B cell (primary cell): ENCODE measurements at regions not wholly inside any gene's neighbourhood (a gene's known extent, or its start where the extent isn't known, plus 50 kb on each side); places are given as distances from the start of the nearest gene placed in this dataset.

Experiments
- ATAC-seq: fragments of 200-7000 bp; cut with Tn5 transposase; one replicate; pipeline ENCODE4 v1.10.0; 2021; ENCODE audit warnings: low read depth, mild to moderate bottlenecking, moderate number of reproducible peaks, moderate library complexity
- CTCF ChIA-PET: fragments of 350-600 bp; sonication (Branson Sonifier 250); formaldehyde crosslinking; loops from one replicate; lab custom pipeline; 2021; ENCODE audit warnings: antibody characterized with exemption, inconsistent platforms; lab: Charles Lee
- POLR2A ChIA-PET: fragments of 350-600 bp; sonication (Branson Sonifier 250); formaldehyde crosslinking; loops from one replicate; lab custom pipeline; 2021; ENCODE audit warnings: antibody characterized with exemption; lab: Charles Lee
- DNase-seq: peaks from one replicate; pipeline ENCODE4 v3.0.0; 2013
- H2AFZ ChIP-seq: 2 replicates; pipeline ENCODE4 v1.6.1; 2012; ENCODE audit warnings: mild to moderate bottlenecking, low read depth, low read length; ENCODE audit not compliant: insufficient read depth, poor library complexity, severe bottlenecking
- H3K27ac ChIP-seq, 2 donors: 1 replicate in 1 of 2; 2 replicates in 1 of 2; pipeline ENCODE4 v1.5.1; 2012 to 2013; ENCODE audit warnings: low read length in 2 of 2, mild to moderate bottlenecking in 2 of 2, moderate library complexity in 1 of 2
- H3K27me3 ChIP-seq, 4 experiments: fragments of 200-600 bp in 1 of 4; sonication (generic) in 1 of 4; replicated peaks in 1 of 4; 1 replicate in 2 of 4; 2 replicates in 2 of 4; pipeline versions ENCODE4 v1.6.1 to v1.7.0; 2013 to 2016; ENCODE audit warnings: low read length in 3 of 4, mild to moderate bottlenecking in 2 of 4, mixed read lengths in 1 of 4, moderate library complexity in 1 of 4; ENCODE audit not compliant: insufficient read depth in 4 of 4, control insufficient read depth in 3 of 4; ENCODE audit errors: control extremely low read depth in 1 of 4
- H3K36me3 ChIP-seq, 2 experiments: replicated peaks in 1 of 2; 1 replicate in 1 of 2; 2 replicates in 1 of 2; pipeline versions ENCODE4 v1.6.1 to v1.7.1; 2013; ENCODE audit warnings: low read length in 1 of 2; ENCODE audit not compliant: insufficient read depth in 2 of 2, control insufficient read depth in 1 of 2; ENCODE audit errors: control extremely low read depth in 1 of 2, extremely low read depth in 1 of 2
- H3K4me1 ChIP-seq, 2 donors: fragments of 200-600 bp in 1 of 2; sonication (generic) in 1 of 2; 1 replicate in 1 of 2; 2 replicates in 1 of 2; pipeline versions ENCODE4 v1.5.1 to v1.6.1; 2013 to 2017; ENCODE audit warnings: low read length in 2 of 2; ENCODE audit not compliant: control insufficient read depth in 2 of 2, insufficient read depth in 2 of 2
- H3K4me2 ChIP-seq: replicated peaks from 2 replicates; pipeline ENCODE3; 2012; ENCODE audit warnings: mild to moderate bottlenecking, low read depth, low read length; ENCODE audit not compliant: poor library complexity, severe bottlenecking
- H3K4me3 ChIP-seq, 5 experiments: fragments of 200-600 bp in 1 of 5; sonication (generic) in 1 of 5; 1 replicate in 3 of 5; 2 replicates in 2 of 5; pipeline versions ENCODE4 v1.5.1 to v1.7.0; 2011 to 2016; ENCODE audit warnings: low read length in 4 of 5, mild to moderate bottlenecking in 4 of 5, low read depth in 2 of 5, control low read depth in 1 of 5, moderate library complexity in 1 of 5; ENCODE audit not compliant: insufficient read depth in 1 of 5; ENCODE audit errors: control extremely low read depth in 1 of 5, extremely low read depth in 1 of 5
- H3K79me2 ChIP-seq: fragments of 200-600 bp; sonication (generic); one replicate; pipeline ENCODE4 v1.6.0; 2016; ENCODE audit warnings: low read length; ENCODE audit not compliant: control insufficient read depth, insufficient read depth
- H3K9ac ChIP-seq: fragments of 200-600 bp; sonication (generic); 2 replicates; pipeline ENCODE4 v1.6.1; 2017; ENCODE audit warnings: mild to moderate bottlenecking, low read length, moderate library complexity
- H3K9me3 ChIP-seq, 3 donors: one replicate each; pipeline versions ENCODE4 v1.6.1 to v1.7.1; 2013; ENCODE audit warnings: low read length in 2 of 3; ENCODE audit not compliant: control insufficient read depth in 2 of 3, insufficient read depth in 1 of 3; ENCODE audit errors: control extremely low read depth in 1 of 3
- H4K20me1 ChIP-seq: 2 replicates; pipeline ENCODE4 v1.6.0; 2012; ENCODE audit warnings: mild to moderate bottlenecking, low read length; ENCODE audit not compliant: insufficient read depth, control insufficient read depth, poor library complexity, severe bottlenecking
- H3K27ac Mint-ChIP-seq: one replicate; pipeline ENCODE4 v1.8.0; 2021; ENCODE audit warnings: mixed read lengths
- H3K27me3 Mint-ChIP-seq: one replicate; pipeline ENCODE4 v1.8.0; 2021; ENCODE audit warnings: mixed read lengths
- H3K4me1 Mint-ChIP-seq: one replicate; pipeline ENCODE4 v1.8.0; 2021; ENCODE audit warnings: mixed read lengths
- H3K4me3 Mint-ChIP-seq: one replicate; pipeline ENCODE4 v1.8.0; 2021; ENCODE audit warnings: mixed read lengths
- H3K9me3 Mint-ChIP-seq: one replicate; pipeline ENCODE4 v1.8.0; 2022; ENCODE audit warnings: mixed read lengths; ENCODE audit not compliant: insufficient read depth
- CTCF ChIP-seq: fragments of 200-600 bp; IDR thresholded peaks from one replicate; pipeline ENCODE4 v1.8.0; 2022; ENCODE audit warnings: antibody characterized with exemption, mild to moderate bottlenecking
- EZH2 ChIP-seq: IDR thresholded peaks from 2 replicates; pipeline ENCODE4 v1.6.1; 2012; ENCODE audit warnings: borderline replicate concordance, low read depth, mild to moderate bottlenecking, moderate library complexity, low read length; ENCODE audit not compliant: insufficient read depth, poor library complexity, severe bottlenecking
- WGBS: methylation state at CpG from one replicate; pipeline ENCODE4 v1.1.5; 2013; ENCODE audit warnings: missing lambda C conversion rate; ENCODE audit not compliant: insufficient coverage; 5-methylcytosine and 5-hydroxymethylcytosine counted together
- intact Hi-C: fragments of 100-400 bp; cut with micrococcal nuclease; formaldehyde crosslinking; loops from one replicate; pipeline ENCODE4 v1.10.0; 2022

- Histone ChIP-seq H3K36me3 (no peaks in the 10 kb centered on the region), H3K79me2 (no peaks in the 10 kb centered on the region), H3K4me3 (no peak overlapping the region), H3K27me3 (no peaks in the 10 kb centered on the region), H4K20me1 (no peaks in the 10 kb centered on the region), H3K27ac (no peak overlapping the region), H3K4me2 (no peak overlapping the region), H3K9ac (no peak overlapping the region), H2AFZ (no peak overlapping the region), H3K9me3 (no peaks in the 10 kb centered on the region), H3K4me1 (no peaks in the 10 kb centered on the region)
- no peaks in the 10 kb centered on the region for H3K4me1 Mint-ChIP-seq
- DNase-seq (no peak), ATAC-seq (no peak)
- H3K4me3 Mint-ChIP-seq: no peak overlapping the region
- peaks cover 6% of the 10 kb centered on the region for H3K9me3 Mint-ChIP-seq
- H3K27ac Mint-ChIP-seq: no peak overlapping the region
- no peaks in the 10 kb centered on the region for H3K27me3 Mint-ChIP-seq
- POLR2A ChIA-PET: no interaction called here
- intact Hi-C loops: no loop called here
- 88% methylated on average over 1 of the region's 2 CpGs for WGBS
- no peak for TF ChIP-seq CTCF
- TF ChIP-seq EZH2: no peak
- CTCF ChIA-PET: no interaction called here
Observed at GRCh38 chr9:27990524-27990923, 417.2 kb upstream of the C9orf72 start.

- DNase-seq (no peak), ATAC-seq (no peak)
- H3K27me3 Mint-ChIP-seq: no peaks in the 10 kb centered on the region
- H3K27ac Mint-ChIP-seq: no peak overlapping the region
- no peaks in the 10 kb centered on the region for H3K79me2 ChIP-seq
- no peaks in the 10 kb centered on the region for H3K27me3 ChIP-seq
- ChIA-PET CTCF (no interaction called here), POLR2A (no interaction called here)
- H3K4me1 ChIP-seq: no peaks in the 10 kb centered on the region
- H4K20me1 ChIP-seq: no peaks in the 10 kb centered on the region
- H3K27ac ChIP-seq: no peak overlapping the region
- H3K4me2 ChIP-seq: no peak overlapping the region
- no peak overlapping the region for H3K9ac ChIP-seq
- 90% methylated on average over 2 of the region's 5 CpGs for WGBS
- TF ChIP-seq CTCF (no peak), EZH2 (no peak)
- H3K9me3 Mint-ChIP-seq: peaks cover 7% of the 10 kb centered on the region
- no peaks in the 10 kb centered on the region for H3K36me3 ChIP-seq
- H3K4me1 Mint-ChIP-seq: no peaks in the 10 kb centered on the region
- no peak overlapping the region for H3K4me3 Mint-ChIP-seq
- no peak overlapping the region for H2AFZ ChIP-seq
- intact Hi-C loops: no loop called here
- H3K9me3 ChIP-seq: no peaks in the 10 kb centered on the region
- no peak overlapping the region for H3K4me3 ChIP-seq
Observed at GRCh38 chr9:27991221-27991620, 417.9 kb upstream of the C9orf72 start.
